Transverse colon (tissue), 4 donors: ENCODE measurements at regions not wholly inside any gene's neighbourhood (a gene's known extent, or its start where the extent isn't known, plus 50 kb on each side); places are given as distances from the start of the nearest gene placed in this dataset.
"Not testable (repeated sequence)": the region's sequence is repeated elsewhere in the genome, so short reads cannot be mapped to it uniquely, and the experiment has no call there.

ENCODE experiments used
- DNase-seq: peaks from one replicate; pipeline ENCODE4 v3.0.0-alpha.2; 2019
- H3K27ac ChIP-seq, 4 donors: fragments of 200-600 bp; sonication (generic); 2 replicates each; pipeline ENCODE4 v1.5.1; 2016 to 2018; ENCODE audit warnings: inconsistent platforms in 4 of 4
- H3K27me3 ChIP-seq: fragments of 200-600 bp; sonication (generic); 2 replicates; pipeline ENCODE4 v1.5.1; 2017; ENCODE audit warnings: inconsistent platforms
- H3K36me3 ChIP-seq, 4 donors: fragments of 200-600 bp; sonication (generic); 2 replicates each; pipeline ENCODE4 v1.5.1; 2017 to 2019; ENCODE audit warnings: inconsistent platforms in 4 of 4
- H3K4me1 ChIP-seq, 4 donors: fragments of 200-600 bp; sonication (generic); 2 replicates each; pipeline ENCODE4 v1.5.1; 2017 to 2020; ENCODE audit warnings: inconsistent platforms in 4 of 4
- H3K4me3 ChIP-seq, 4 donors: fragments of 200-600 bp; sonication (generic); 1 replicate in 1 of 4; 2 replicates in 3 of 4; pipeline versions ENCODE4 v1.5.1 to v1.6.1; 2017 to 2019; ENCODE audit warnings: inconsistent platforms in 4 of 4
- H3K9me3 ChIP-seq, 2 donors: fragments of 200-600 bp; sonication (generic); 2 replicates each; pipeline ENCODE4 v1.5.1; 2017 to 2019; ENCODE audit warnings: inconsistent platforms in 2 of 2
- EP300 ChIP-seq: sonication (generic); formaldehyde crosslinking; IDR thresholded peaks from one replicate; pipeline ENCODE4 v1.6.1; 2017; ENCODE audit warnings: antibody characterized with exemption, low read depth
- POLR2A ChIP-seq: fragments of 450-650 bp; IDR thresholded peaks from one replicate; pipeline ENCODE4 v1.6.1; 2016; ENCODE audit warnings: antibody characterized with exemption, mild to moderate bottlenecking, moderate library complexity
- POLR2AphosphoS5 ChIP-seq, 3 donors: sonication (generic); formaldehyde crosslinking; IDR thresholded peaks; one replicate each; pipeline ENCODE4 v1.6.1; 2016; ENCODE audit warnings: antibody characterized with exemption in 3 of 3
- WGBS, 2 donors: methylation state at CpG; one replicate each; pipeline ENCODE4 v1.1.5; 2018; ENCODE audit warnings: low coverage in 1 of 2; 5-methylcytosine and 5-hydroxymethylcytosine counted together
- in situ Hi-C, 4 donors: fragments of 200-750 bp; cut with MboI; loops; one replicate each; pipeline versions ENCODE4 v1.15.0 to v1.15.1; 2017; ENCODE audit warnings: low sequenced_read_pairs in 3 of 4, low pct_ligation_motif_present in 1 of 4, low pct_unique_long_range_greater_than_20kb in 1 of 4
- intact Hi-C: fragments of 100-400 bp; cut with DNase I; formaldehyde crosslinking; loops from one replicate; pipeline ENCODE4 v1.15.1; 2023; ENCODE audit warnings: low total_unique reads
- TF ChIP-seq, protein P1 (sequence below), 5 experiments: fragments of 200-600 bp in 3 of 5; fragments of 450-650 bp in 2 of 5; sonication (generic) in 3 of 5; IDR thresholded peaks; 1 replicate in 2 of 5; 2 replicates in 3 of 5; pipeline ENCODE4 v1.5.1; 2016 to 2017; ENCODE audit warnings: antibody characterized with exemption in 5 of 5, inconsistent platforms in 3 of 5, mild to moderate bottlenecking in 2 of 5, moderate library complexity in 1 of 5

- H3K36me3 ChIP-seq: no peaks in the 10 kb centered on the region
- no peaks in the 10 kb centered on the region for H3K9me3 ChIP-seq
- H3K4me3 ChIP-seq: no peak overlapping the region
- WGBS, 2 donors: 62 to 66% methylated on average over 3 to 4 of the region's 4 CpGs
- DNase-seq: no peak
- H3K4me1 ChIP-seq: no peaks in the 10 kb centered on the region
- H3K27ac ChIP-seq: no peak overlapping the region
- in situ Hi-C loops (no loop called here), intact Hi-C loops (no loop called here)
- no peaks in the 10 kb centered on the region for H3K27me3 ChIP-seq
- TF ChIP-seq EP300: no peak
- no peak for TF ChIP-seq POLR2A
- TF ChIP-seq POLR2AphosphoS5 (IDR thresholded peaks at IDR 0.05): no peak
- TF ChIP-seq, protein P1, sequence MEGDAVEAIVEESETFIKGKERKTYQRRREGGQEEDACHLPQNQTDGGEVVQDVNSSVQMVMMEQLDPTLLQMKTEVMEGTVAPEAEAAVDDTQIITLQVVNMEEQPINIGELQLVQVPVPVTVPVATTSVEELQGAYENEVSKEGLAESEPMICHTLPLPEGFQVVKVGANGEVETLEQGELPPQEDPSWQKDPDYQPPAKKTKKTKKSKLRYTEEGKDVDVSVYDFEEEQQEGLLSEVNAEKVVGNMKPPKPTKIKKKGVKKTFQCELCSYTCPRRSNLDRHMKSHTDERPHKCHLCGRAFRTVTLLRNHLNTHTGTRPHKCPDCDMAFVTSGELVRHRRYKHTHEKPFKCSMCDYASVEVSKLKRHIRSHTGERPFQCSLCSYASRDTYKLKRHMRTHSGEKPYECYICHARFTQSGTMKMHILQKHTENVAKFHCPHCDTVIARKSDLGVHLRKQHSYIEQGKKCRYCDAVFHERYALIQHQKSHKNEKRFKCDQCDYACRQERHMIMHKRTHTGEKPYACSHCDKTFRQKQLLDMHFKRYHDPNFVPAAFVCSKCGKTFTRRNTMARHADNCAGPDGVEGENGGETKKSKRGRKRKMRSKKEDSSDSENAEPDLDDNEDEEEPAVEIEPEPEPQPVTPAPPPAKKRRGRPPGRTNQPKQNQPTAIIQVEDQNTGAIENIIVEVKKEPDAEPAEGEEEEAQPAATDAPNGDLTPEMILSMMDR (IDR thresholded peaks at IDR 0.05): no peak
Observed at GRCh38 chr5:163115011-163115410, 322.4 kb upstream of the CCNG1 start.

DNA sequence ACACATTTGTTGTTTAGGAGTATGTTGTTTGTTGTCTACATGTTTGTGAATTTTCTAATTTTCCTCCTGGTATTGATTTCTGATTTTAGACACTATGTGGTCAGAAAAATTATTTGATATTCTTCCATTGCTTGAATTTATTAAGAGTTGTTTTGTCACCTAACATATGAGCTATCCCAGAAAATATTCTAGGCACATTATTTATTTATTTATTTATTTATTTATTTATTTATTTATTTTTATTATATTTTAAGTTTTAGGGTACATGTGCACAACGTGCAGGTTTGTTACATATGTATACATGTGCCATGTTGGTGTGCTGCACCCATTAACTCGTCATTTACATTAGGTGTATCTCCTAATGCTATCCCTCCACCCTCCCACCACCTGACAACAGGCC lies 320.8 kb upstream of the CCNG1 start:
- H3K4me3 ChIP-seq, H3K9me3 ChIP-seq, intact Hi-C loops, H3K36me3 ChIP-seq, H3K4me1 ChIP-seq, in situ Hi-C loops, H3K27me3 ChIP-seq, DNase-seq, H3K27ac ChIP-seq: not testable (repeated sequence)
- WGBS, 2 donors: 76 to 84% methylated on average over 2 of the region's 2 CpGs

- Histone ChIP-seq H3K4me3 (no peak overlapping the region), H3K27ac (no peak overlapping the region), H3K4me1 (no peaks in the 10 kb centered on the region), H3K27me3 (no peaks in the 10 kb centered on the region), H3K9me3 (no peaks in the 10 kb centered on the region), H3K36me3 (no peaks in the 10 kb centered on the region)
- intact Hi-C loops: no loop called here
- DNase-seq: no peak
- TF ChIP-seq POLR2A (no peak), POLR2AphosphoS5 (IDR thresholded peaks at IDR 0.05) (no peak), EP300 (no peak)
- TF ChIP-seq, protein P1 (IDR thresholded peaks at IDR 0.05): no peak
- in situ Hi-C loops: no loop called here
Observed at GRCh38 chr5:163134061-163134460, 303.3 kb upstream of the CCNG1 start.

GRCh38 chr5:163135849-163136248 lies 301.5 kb upstream of the CCNG1 start:
- Histone ChIP-seq H3K4me3 (no peak overlapping the region), H3K36me3 (no peaks in the 10 kb centered on the region), H3K9me3 (no peaks in the 10 kb centered on the region), H3K27ac (no peak overlapping the region), H3K27me3 (no peaks in the 10 kb centered on the region), H3K4me1 (no peaks in the 10 kb centered on the region)
- WGBS, 2 donors: 33 to 88% methylated on average over 1 to 2 of the region's 2 CpGs
- intact Hi-C loops: no loop called here
- no peak for DNase-seq
- TF ChIP-seq, protein P1 (IDR thresholded peaks at IDR 0.05): no peak
- TF ChIP-seq EP300 (no peak), POLR2A (no peak), POLR2AphosphoS5 (IDR thresholded peaks at IDR 0.05) (no peak)
- in situ Hi-C loops: no loop called here

- no peak for DNase-seq
- TF ChIP-seq, protein P1 (IDR thresholded peaks at IDR 0.05): no peak
- no peak for TF ChIP-seq EP300
- no peak for TF ChIP-seq POLR2A
- no peak for TF ChIP-seq POLR2AphosphoS5 (IDR thresholded peaks at IDR 0.05)
- no peaks in the 10 kb centered on the region for H3K36me3 ChIP-seq
- intact Hi-C loops: no loop called here
- H3K9me3 ChIP-seq: no peaks in the 10 kb centered on the region
- H3K27me3 ChIP-seq: no peaks in the 10 kb centered on the region
- H3K4me1 ChIP-seq: no peaks in the 10 kb centered on the region
- no peak overlapping the region for H3K27ac ChIP-seq
- no peak overlapping the region for H3K4me3 ChIP-seq
- in situ Hi-C loops: no loop called here
Observed at GRCh38 chr5:163161512-163161911, 275.9 kb upstream of the CCNG1 start.
